ENCODE measurements at regions not wholly inside any gene's neighbourhood (a gene's known extent, or its start where the extent isn't known, plus 50 kb on each side); places are given as distances from the start of the nearest gene placed in this dataset.
A peak's percentile ranks its signal among the peaks of the same experiment; 100 is the strongest.

GRCh38 chr20:21019814-21020658, 86.1 kb downstream of the LINC00237 start (continued):
- TF ChIP-seq PHF5A (CRISPR knock-in tag; IDR thresholded peaks at IDR 0.05; ENCODE audit: low read depth, unreplicated experiment) = no peak
- TF ChIP-seq ZNF44 (CRISPR knock-in tag; IDR thresholded peaks at IDR 0.05) = no peak
- no peak for TF ChIP-seq ZNF616 (CRISPR knock-in tag; IDR thresholded peaks at IDR 0.05; ENCODE audit: low read depth)
- TF ChIP-seq MIER3 (CRISPR knock-in tag; IDR thresholded peaks at IDR 0.05; ENCODE audit: borderline replicate concordance) = no peak
- TF ChIP-seq ZNF234 (CRISPR knock-in tag; conservative IDR thresholded peaks at IDR 0.05) = no peak
- TF ChIP-seq ZBTB8A (CRISPR knock-in tag; IDR thresholded peaks at IDR 0.05; ENCODE audit: borderline replicate concordance, low read depth) = no peak
- TF ChIP-seq ZNF441 (CRISPR knock-in tag; IDR thresholded peaks at IDR 0.05; ENCODE audit: borderline replicate concordance) = no peak
- 0 out of 2 replicates have a peak, but pooled peaks have one; percentile 7 for TF ChIP-seq ATF3 (CRISPR knock-in tag; IDR thresholded peaks at IDR 0.05)
- TF ChIP-seq ZNF431 (CRISPR knock-in tag; IDR thresholded peaks at IDR 0.05; ENCODE audit: borderline replicate concordance, low read depth) = no peak
- TF ChIP-seq TAF15 (IDR thresholded peaks at IDR 0.05; ENCODE audit: low read depth, low read length, poor library complexity, severe bottlenecking) = no peak
- no peak for TF ChIP-seq BRD4 (CRISPR knock-in tag; IDR thresholded peaks at IDR 0.05)
- TF ChIP-seq ZNF639 (CRISPR knock-in tag; conservative IDR thresholded peaks at IDR 0.05) = no peak
- TF ChIP-seq SP5 (CRISPR knock-in tag; IDR thresholded peaks at IDR 0.05; ENCODE audit: borderline replicate concordance, low read depth) = peak; percentile 33; the same call in 1 of the 2 replicates
- TF ChIP-seq ZNF577 (CRISPR knock-in tag; IDR thresholded peaks at IDR 0.05; ENCODE audit: borderline replicate concordance, low read depth) = no peak
- 0 out of 2 replicates have a peak, but pooled peaks have one; percentile 12 for TF ChIP-seq MED13 (CRISPR knock-in tag; IDR thresholded peaks at IDR 0.05)
- TF ChIP-seq ZNF75D (CRISPR knock-in tag; IDR thresholded peaks at IDR 0.05; ENCODE audit: borderline replicate concordance) = no peak
- TF ChIP-seq HHEX (CRISPR knock-in tag; IDR thresholded peaks at IDR 0.05) = no peak
- TF ChIP-seq JUNB (CRISPR knock-in tag; IDR thresholded peaks at IDR 0.05; ENCODE audit: borderline replicate concordance) = no peak
- no peak for TF ChIP-seq ZNF576 (CRISPR knock-in tag; IDR thresholded peaks at IDR 0.05)
- TF ChIP-seq GABPB1 (CRISPR knock-in tag; IDR thresholded peaks at IDR 0.05) = no peak
- TF ChIP-seq MLXIP (CRISPR knock-in tag; IDR thresholded peaks at IDR 0.05; ENCODE audit: borderline replicate concordance) = no peak
- TF ChIP-seq U2AF1 (optimal IDR thresholded peaks at IDR 0.05; ENCODE audit: low read depth, low read length) = peak; percentile 30
- 0 out of 2 replicates have a peak, but pooled peaks have one; percentile 27 for TF ChIP-seq MED1 (CRISPR knock-in tag; IDR thresholded peaks at IDR 0.05)
- TF ChIP-seq KLF11 (CRISPR knock-in tag; IDR thresholded peaks at IDR 0.05) = no peak
- TF ChIP-seq HNRNPL (IDR thresholded peaks at IDR 0.05; ENCODE audit: low read depth, low read length) = peak; percentile 72; the same call in 1 of the 2 replicates
